ENCODE measurements at regions not wholly inside any gene's neighbourhood (a gene's known extent, or its start where the extent isn't known, plus 50 kb on each side); places are given as distances from the start of the nearest gene placed in this dataset.

DNA sequence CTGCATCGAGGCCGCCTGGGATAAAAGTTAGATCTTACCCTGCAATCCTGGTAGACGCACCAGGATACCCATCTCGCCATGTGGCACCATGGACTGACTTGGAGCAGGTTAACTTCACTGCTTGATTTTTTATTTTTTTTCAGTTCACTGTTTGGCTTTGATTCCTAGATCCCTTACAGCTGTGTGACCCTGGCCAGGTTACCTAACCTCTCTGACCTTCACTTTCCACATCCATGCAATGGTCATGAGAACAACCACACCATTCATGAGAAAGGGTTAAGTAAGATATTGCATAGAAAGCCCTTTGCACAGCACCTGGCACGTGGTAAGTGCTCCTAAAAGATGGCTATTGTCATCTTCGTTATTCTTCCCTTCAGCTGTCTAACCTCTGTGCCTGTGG is 230.5 kb downstream of the SOX9 start:
- intact Hi-C loops (cut with DNase I) = no loop called here
- H3K36me3 ChIP-seq = no peaks in the 10 kb centered on the region
- no peak for DNase-seq (ENCODE audit: extremely low spot score in 2 of 2)
- no peaks in the 10 kb centered on the region for H3K27me3 ChIP-seq
- H3K27ac ChIP-seq = no peak overlapping the region
- H3K4me3 ChIP-seq = no peak overlapping the region
- no peak for TF ChIP-seq CTCF (IDR thresholded peaks at IDR 0.05)
- no peak for TF ChIP-seq POLR2AphosphoS5 (IDR thresholded peaks at IDR 0.05; ENCODE audit: insufficient read depth in 1 of 2, low read depth in 1 of 2)
- TF ChIP-seq POLR2A (IDR thresholded peaks at IDR 0.05) = no peak
- H3K9me3 ChIP-seq = no peaks in the 10 kb centered on the region
- H3K4me1 ChIP-seq = no peaks in the 10 kb centered on the region

DNA sequence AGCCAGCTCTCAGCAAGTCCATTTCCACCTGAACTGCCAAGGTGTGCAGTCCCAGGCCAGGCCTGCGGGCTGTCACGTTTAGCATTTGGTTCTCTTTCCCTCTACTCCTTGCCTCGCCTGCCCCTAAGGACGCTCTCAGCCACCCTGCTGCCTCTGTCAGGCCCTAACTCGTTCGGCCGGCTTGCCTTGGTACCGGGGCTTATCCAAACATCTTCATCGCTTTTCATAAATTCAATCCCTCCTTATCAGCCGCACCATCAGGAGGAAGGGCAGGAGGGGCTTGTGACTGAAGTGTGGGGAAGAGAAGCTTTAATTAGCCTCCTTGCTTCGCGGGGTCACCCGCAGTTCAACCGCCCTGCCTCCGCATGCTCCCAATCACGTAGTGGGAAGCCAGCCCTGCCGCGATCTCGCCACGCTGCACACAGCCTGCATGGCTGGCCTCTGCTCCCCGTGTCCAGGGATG is 231.1 kb downstream of the SOX9 start:
- intact Hi-C loops (cut with DNase I) = no loop called here
- Histone ChIP-seq H3K4me1 (no peaks in the 10 kb centered on the region), H3K27ac (no peak overlapping the region), H3K4me3 (no peak overlapping the region), H3K36me3 (no peaks in the 10 kb centered on the region), H3K27me3 (no peaks in the 10 kb centered on the region), H3K9me3 (no peaks in the 10 kb centered on the region)
- no peak for TF ChIP-seq POLR2AphosphoS5 (IDR thresholded peaks at IDR 0.05; ENCODE audit: insufficient read depth in 1 of 2, low read depth in 1 of 2)
- no peak for TF ChIP-seq POLR2A (IDR thresholded peaks at IDR 0.05)
- TF ChIP-seq CTCF (IDR thresholded peaks at IDR 0.05) = no peak
- no peak for DNase-seq (ENCODE audit: extremely low spot score in 2 of 2)

- no peak overlapping the region for H3K27ac ChIP-seq
- intact Hi-C loops (cut with DNase I) = no loop called here
- no peaks in the 10 kb centered on the region for H3K4me1 ChIP-seq
- no peak for DNase-seq (ENCODE audit: extremely low spot score in 2 of 2)
- H3K9me3 ChIP-seq = no peaks in the 10 kb centered on the region
- no peaks in the 10 kb centered on the region for H3K27me3 ChIP-seq
- TF ChIP-seq POLR2A (IDR thresholded peaks at IDR 0.05) (no peak), POLR2AphosphoS5 (IDR thresholded peaks at IDR 0.05; ENCODE audit: insufficient read depth in 1 of 2, low read depth in 1 of 2) (no peak), CTCF (IDR thresholded peaks at IDR 0.05) (no peak)
- H3K4me3 ChIP-seq = no peak overlapping the region
- H3K36me3 ChIP-seq = no peaks in the 10 kb centered on the region
These were observed 232.7 kb downstream of the SOX9 start for GRCh38 chr17:72353502-72353901.

DNA sequence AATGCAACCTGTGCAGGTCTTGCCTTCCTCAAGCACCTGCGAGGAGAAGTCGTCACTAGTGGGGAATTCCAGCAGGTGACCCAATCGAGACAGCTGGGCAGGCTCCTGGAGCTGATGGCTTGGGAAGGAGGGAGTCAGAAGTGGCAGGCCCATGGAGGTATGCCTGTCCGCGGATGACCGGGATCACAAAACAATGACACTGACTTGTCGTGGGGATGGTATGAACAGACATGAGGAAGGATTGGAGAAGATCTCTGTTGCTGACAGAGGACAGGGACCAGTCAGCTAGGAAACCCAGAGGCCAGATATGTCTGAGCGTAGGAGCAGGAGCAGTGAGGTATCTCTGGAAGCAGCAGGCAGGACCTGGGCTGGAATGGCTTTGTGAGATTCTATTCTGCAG is 233.3 kb downstream of the SOX9 start:
- TF ChIP-seq POLR2AphosphoS5 (IDR thresholded peaks at IDR 0.05; ENCODE audit: insufficient read depth in 1 of 2, low read depth in 1 of 2) (no peak), POLR2A (IDR thresholded peaks at IDR 0.05) (no peak), CTCF (IDR thresholded peaks at IDR 0.05) (no peak)
- Histone ChIP-seq H3K4me1 (no peaks in the 10 kb centered on the region), H3K4me3 (no peak overlapping the region), H3K27ac (no peak overlapping the region), H3K36me3 (no peaks in the 10 kb centered on the region), H3K9me3 (no peaks in the 10 kb centered on the region), H3K27me3 (no peaks in the 10 kb centered on the region)
- intact Hi-C loops (cut with DNase I) = no loop called here
- DNase-seq (ENCODE audit: extremely low spot score in 2 of 2) = no peak

GRCh38 chr17:72357764-72358365 is 237.0 kb downstream of the SOX9 start:
- intact Hi-C loops (cut with DNase I) = no loop called here
- Histone ChIP-seq H3K27me3 (no peaks in the 10 kb centered on the region), H3K36me3 (no peaks in the 10 kb centered on the region), H3K27ac (no peak overlapping the region), H3K4me1 (no peaks in the 10 kb centered on the region), H3K4me3 (no peak overlapping the region), H3K9me3 (no peaks in the 10 kb centered on the region)
- TF ChIP-seq POLR2AphosphoS5 (IDR thresholded peaks at IDR 0.05; ENCODE audit: insufficient read depth in 1 of 2, low read depth in 1 of 2) (no peak), POLR2A (IDR thresholded peaks at IDR 0.05) (no peak), CTCF (IDR thresholded peaks at IDR 0.05) (no peak)
- DNase-seq (ENCODE audit: extremely low spot score in 2 of 2) = no peak

Data from vagina (tissue), 2 donors.